HFF-Myc (cell line): ENCODE measurements at regions not wholly inside any gene's neighbourhood (a gene's known extent, or its start where the extent isn't known, plus 50 kb on each side); places are given as distances from the start of the nearest gene placed in this dataset.

ENCODE experiments used
- DNase-seq: peaks from one replicate; pipeline ENCODE4 v3.0.0-alpha.2; 2011; ENCODE audit warnings: low read depth; ENCODE audit errors: extremely low read depth
- H3K4me3 ChIP-seq: replicated peaks from 2 replicates; pipeline ENCODE4 v1.5.1; 2011; ENCODE audit warnings: low read depth, mild to moderate bottlenecking, control low read depth, low read length
- TF ChIP-seq, protein P1 (sequence below): IDR thresholded peaks from 2 replicates; pipeline ENCODE4 v1.5.1; 2012; ENCODE audit warnings: mild to moderate bottlenecking, low read depth, low read length, control low read depth; ENCODE audit errors: missing control alignments

DNA sequence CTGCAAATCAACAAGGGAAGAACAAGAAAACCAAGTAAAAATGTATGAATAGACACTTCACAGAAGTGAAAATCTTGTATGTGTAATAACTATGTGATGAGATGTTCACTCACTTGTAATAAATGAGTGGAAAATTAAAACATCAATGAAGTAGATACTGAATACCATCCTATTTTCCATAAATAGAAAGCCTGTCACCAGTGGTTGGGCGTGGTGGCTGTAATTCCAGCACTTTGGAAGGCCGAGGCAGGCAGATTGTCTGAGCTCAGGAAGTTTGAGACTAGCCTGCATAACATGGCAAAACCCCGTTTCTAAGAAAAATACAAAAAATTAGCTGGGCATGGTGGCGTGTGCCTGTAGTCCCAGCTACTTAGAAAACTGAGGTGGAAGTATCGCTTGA is 53.5 kb upstream of the SOD3 start:
- no peak overlapping the region for H3K4me3 ChIP-seq
- no peak for DNase-seq

DNA sequence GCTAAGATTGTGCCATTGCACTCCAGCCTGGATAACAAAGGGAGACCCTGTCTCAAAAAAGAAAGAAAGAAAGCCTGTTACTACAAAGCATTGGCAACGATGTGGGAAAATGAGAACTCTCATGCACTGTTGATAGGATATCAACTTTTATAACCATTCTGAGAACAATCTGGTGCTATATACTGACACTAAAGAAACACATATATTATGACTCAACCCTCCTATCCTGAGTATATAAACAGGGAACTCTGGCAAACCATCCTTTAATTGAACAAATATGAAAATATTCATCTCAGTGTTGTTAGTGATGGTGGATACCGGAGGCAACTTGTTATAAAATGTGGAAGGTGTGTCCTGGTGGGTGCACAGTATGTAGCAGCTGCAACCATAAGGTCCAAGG is 53.0 kb upstream of the SOD3 start:
- TF ChIP-seq, protein P1, sequence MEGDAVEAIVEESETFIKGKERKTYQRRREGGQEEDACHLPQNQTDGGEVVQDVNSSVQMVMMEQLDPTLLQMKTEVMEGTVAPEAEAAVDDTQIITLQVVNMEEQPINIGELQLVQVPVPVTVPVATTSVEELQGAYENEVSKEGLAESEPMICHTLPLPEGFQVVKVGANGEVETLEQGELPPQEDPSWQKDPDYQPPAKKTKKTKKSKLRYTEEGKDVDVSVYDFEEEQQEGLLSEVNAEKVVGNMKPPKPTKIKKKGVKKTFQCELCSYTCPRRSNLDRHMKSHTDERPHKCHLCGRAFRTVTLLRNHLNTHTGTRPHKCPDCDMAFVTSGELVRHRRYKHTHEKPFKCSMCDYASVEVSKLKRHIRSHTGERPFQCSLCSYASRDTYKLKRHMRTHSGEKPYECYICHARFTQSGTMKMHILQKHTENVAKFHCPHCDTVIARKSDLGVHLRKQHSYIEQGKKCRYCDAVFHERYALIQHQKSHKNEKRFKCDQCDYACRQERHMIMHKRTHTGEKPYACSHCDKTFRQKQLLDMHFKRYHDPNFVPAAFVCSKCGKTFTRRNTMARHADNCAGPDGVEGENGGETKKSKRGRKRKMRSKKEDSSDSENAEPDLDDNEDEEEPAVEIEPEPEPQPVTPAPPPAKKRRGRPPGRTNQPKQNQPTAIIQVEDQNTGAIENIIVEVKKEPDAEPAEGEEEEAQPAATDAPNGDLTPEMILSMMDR = no peak
- DNase-seq = no peak
- no peak overlapping the region for H3K4me3 ChIP-seq

More for the DNA sequence above, 53.5 kb upstream of the SOD3 start:
- TF ChIP-seq, protein P1 = no peak

GRCh38 chr4:24742773-24743172 is 52.6 kb upstream of the SOD3 start:
- TF ChIP-seq, protein P1 = no peak
- no peak for DNase-seq
- H3K4me3 ChIP-seq = no peak overlapping the region

- H3K4me3 ChIP-seq = no peak overlapping the region
- TF ChIP-seq, protein P1 = no peak
- no peak for DNase-seq
Observed at GRCh38 chr4:24743206-24743605, 52.2 kb upstream of the SOD3 start.

- no peak for DNase-seq
- TF ChIP-seq, protein P1 = no peak
- no peak overlapping the region for H3K4me3 ChIP-seq
Observed at GRCh38 chr4:24743927-24744326, 51.4 kb upstream of the SOD3 start.

DNA sequence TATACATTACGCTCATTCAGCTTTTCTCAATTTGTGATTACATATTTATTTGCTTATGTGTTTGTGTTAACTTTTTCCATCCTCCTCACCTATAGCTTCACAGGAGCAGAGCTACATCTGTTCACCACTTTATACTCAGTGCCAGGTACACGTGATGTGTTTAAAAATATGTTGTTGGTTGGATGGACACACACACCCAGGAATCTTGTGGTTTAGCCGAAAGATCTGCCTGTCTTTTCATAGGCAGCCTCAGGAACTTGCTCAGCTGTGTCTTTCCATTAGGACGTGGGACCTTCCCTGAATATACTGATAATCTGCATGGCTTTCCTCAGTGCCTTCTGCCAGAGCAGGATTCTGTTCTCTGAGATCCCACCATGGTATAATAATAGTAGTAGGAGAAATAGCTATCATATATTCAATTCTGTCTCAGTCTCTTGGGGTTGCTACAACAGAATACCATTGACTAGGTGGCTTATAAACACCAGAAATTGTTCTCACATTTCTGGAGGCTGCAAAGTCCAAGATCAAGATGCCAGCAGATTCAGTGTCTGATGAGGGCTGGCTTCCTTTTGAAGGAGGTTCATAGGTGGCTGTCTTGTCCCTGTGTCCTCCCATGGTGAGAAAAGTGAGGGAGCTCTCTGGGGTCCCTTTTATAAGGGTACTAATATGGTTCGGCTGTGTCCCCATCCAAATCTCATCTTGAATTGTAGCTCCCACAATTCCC is 50.0 kb upstream of the SOD3 start:
- H3K4me3 ChIP-seq = no peak overlapping the region
- TF ChIP-seq, protein P1 = no peak
- DNase-seq = no peak
